ENCODE measurements at regions not wholly inside any gene's neighbourhood (a gene's known extent, or its start where the extent isn't known, plus 50 kb on each side); places are given as distances from the start of the nearest gene placed in this dataset.

DNA sequence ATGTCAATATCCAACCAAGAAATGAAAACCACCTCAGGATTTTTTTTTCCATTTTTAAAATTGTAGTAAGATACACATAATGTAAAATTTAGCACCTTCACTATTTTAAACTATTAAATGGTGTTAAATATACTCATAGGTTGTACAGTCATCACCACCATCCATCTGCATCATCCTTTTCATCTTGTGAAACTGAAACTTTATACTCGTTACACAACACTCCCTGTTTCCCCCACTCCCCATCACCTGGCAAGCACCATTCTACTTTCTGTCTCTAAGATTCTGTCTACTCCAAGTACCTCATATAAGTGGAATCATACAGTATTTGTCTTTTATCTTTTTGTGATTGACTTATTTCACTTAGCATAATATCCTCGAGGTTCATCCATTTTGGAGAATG is 335.2 kb upstream of the NPSR1 start:
- TF ChIP-seq, protein P1, sequence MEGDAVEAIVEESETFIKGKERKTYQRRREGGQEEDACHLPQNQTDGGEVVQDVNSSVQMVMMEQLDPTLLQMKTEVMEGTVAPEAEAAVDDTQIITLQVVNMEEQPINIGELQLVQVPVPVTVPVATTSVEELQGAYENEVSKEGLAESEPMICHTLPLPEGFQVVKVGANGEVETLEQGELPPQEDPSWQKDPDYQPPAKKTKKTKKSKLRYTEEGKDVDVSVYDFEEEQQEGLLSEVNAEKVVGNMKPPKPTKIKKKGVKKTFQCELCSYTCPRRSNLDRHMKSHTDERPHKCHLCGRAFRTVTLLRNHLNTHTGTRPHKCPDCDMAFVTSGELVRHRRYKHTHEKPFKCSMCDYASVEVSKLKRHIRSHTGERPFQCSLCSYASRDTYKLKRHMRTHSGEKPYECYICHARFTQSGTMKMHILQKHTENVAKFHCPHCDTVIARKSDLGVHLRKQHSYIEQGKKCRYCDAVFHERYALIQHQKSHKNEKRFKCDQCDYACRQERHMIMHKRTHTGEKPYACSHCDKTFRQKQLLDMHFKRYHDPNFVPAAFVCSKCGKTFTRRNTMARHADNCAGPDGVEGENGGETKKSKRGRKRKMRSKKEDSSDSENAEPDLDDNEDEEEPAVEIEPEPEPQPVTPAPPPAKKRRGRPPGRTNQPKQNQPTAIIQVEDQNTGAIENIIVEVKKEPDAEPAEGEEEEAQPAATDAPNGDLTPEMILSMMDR (IDR thresholded peaks at IDR 0.05): no peak
- TF ChIP-seq POLR2AphosphoS5 (IDR thresholded peaks at IDR 0.05) (no peak), POLR2A (IDR thresholded peaks at IDR 0.05) (no peak)

Measured in prostate gland (tissue), 2 donors.